Left colon (tissue), 2 donors: ENCODE measurements at regions not wholly inside any gene's neighbourhood (a gene's known extent, or its start where the extent isn't known, plus 50 kb on each side); places are given as distances from the start of the nearest gene placed in this dataset.
"Not testable (repeated sequence)": the region's sequence is repeated elsewhere in the genome, so short reads cannot be mapped to it uniquely, and the experiment has no call there.

Source experiments
- ATAC-seq: fragments of 200-7000 bp; cut with Tn5 transposase; one replicate; pipeline ENCODE4 v1.9.1; 2020; ENCODE audit warnings: mild to moderate bottlenecking, moderate library complexity
- DNase-seq, 2 donors: peaks; one replicate each; pipeline ENCODE4 v3.0.0-alpha.2; 2020
- intact Hi-C, 2 donors: fragments of 100-400 bp; cut with DNase I in 1 of 2; cut with micrococcal nuclease in 1 of 2; formaldehyde crosslinking; loops; one replicate each; pipeline versions ENCODE4 v1.11.2 to v1.14.0; 2022; cut with DNase I, micrococcal nuclease
- donor health status: DM: no; HTN: no; CAD: no.
- donor health status: DM: yes; HTN: yes; CAD: no.

GRCh38 chr12:131357185-131357747 is 353.6 kb upstream of the SFSWAP start:
- intact Hi-C loops: no loop called here
- ATAC-seq (no peak), DNase-seq (no peak)

DNA sequence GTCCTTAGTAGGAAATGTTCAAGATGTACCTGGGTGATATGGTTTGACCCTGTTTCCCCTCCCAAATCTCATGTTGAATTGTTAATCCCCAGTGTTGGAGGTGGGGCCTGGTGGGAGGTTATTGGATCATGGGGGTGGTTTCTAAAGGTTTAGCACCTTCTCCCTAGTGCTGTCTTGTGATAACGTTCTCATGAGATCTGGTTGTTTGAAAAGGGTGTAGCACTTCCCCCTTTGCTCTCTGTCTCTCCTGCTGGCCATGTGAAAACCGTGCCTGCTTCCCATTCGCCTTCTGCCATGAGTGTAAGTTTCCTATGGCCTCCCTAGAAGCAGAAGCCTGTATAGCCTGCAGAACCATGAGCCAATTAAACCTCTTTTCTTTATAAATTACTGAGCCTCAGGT is 353.0 kb upstream of the SFSWAP start:
- DNase-seq (no peak), ATAC-seq (no peak)
- intact Hi-C loops: no loop called here

- DNase-seq: no peak
- intact Hi-C loops: no loop called here
- ATAC-seq: no peak
Observed at GRCh38 chr12:131362291-131363211, 348.3 kb upstream of the SFSWAP start.

DNA sequence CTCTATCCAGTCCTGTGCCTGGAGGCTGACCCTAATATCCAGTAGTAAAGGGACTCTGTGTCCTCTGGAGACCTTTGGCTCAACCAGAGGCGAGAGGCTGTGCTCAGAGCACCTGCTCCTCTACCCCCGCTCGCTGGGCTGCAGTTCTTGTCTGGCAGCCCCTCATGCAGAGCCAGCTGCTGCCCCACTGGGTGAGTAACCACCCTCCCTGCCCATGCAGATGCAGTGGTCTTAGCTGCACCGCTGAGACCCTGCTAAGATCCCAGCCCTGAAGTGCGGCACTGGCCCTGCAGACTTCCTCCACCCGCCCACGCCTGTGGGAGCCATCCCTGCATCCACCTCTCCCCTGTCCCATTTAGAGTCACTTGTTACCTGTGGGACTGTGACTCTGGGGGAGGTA is 347.5 kb upstream of the SFSWAP start:
- intact Hi-C loops: no loop called here
- ATAC-seq: no peak
- no peak for DNase-seq

DNA sequence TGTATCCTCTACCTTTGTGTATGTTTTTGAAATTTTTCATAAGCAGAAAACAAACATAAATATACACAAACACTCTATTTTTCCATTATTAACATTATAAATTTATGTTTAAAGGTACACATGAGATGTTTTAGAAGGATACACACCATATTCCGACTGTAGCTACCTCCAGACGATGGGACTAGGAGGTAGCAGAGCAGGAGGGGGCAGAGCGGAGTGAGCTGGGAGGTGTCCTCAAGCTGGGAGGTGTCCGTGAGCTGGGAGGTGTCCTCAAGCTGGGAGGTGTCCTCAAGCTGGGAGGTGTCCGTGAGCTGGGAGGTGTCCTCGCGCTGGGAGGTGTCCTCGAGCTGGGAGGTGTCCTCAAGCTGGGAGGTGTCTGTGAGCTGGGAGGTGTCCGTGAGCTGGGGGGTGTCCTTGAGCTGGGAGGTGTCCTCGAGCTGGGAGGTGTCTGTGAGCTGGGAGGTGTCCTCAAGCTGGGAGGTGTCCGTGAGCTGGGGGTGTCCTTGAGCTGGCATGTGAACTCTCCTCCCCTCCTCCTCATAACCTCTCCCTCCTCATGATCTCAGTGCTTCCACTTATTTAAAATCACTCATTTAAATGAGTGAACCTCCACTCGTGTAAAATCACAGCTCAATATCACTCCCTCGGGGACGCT is 346.9 kb upstream of the SFSWAP start:
- no peak for DNase-seq
- intact Hi-C loops: no loop called here
- no peak for ATAC-seq

- ATAC-seq (no peak), DNase-seq (no peak)
- intact Hi-C loops: no loop called here
Observed at GRCh38 chr12:131364903-131365820, 345.7 kb upstream of the SFSWAP start.

DNA sequence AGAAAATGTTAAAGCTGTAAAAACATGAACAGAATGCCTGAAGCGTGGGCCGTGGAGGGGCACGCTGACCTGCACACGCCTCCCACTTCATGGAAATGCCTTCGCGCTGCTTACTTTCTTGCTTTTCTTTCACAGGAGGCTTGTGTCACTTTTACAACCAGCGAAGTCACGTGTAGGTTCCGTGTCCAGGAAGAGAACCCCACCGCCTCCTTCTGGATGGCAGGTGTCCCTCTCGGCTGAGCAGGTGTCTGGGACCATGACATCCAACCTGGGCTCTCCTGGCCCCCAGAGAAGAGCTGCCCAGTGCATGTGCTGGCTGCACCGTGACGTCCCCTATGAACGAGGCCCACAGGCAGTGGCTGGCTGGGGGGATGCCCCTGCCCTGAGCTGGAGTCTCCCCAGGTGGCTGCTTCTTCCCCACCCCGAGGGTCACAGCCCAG is 345.0 kb upstream of the SFSWAP start:
- DNase-seq: no peak
- intact Hi-C loops: no loop called here
- ATAC-seq: no peak

GRCh38 chr12:131366261-131366871 is 344.5 kb upstream of the SFSWAP start:
- no peak for DNase-seq
- ATAC-seq: no peak
- intact Hi-C loops: no loop called here

- DNase-seq, intact Hi-C loops, ATAC-seq: not testable (repeated sequence)
Observed at GRCh38 chr12:131367067-131367982, 343.6 kb upstream of the SFSWAP start.

DNA sequence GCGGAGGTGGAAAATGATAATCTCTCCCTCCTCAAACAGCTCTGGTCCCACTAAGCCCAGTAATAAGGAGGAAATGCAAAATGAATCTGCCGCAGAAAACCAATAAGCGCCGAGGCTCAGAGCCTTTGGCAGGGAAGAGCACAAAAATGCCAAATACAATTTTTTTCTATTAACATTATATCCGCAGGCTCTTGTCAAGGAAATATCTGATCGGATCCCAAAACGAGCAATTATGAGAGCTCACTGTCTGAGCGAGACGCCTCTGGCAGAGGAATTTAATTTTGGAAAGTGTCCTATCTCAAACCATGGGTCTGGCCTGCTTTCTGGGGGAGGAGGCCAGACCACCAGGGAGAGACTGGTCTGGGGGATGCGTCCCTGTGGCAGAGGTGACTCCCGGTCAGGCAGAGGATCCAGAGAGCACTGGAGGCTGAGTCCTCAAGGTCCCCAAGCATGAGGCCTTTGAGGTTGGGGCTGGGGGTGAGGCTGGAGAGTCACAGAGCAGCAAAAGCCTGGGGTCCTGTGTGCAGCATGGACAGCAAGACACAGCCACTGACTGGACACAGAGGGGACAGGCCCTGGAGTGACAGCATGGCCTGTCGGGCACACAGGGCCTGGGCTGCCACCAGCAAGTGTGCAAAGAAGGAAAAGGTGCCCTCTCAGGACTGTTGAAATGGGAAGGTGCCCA is 342.8 kb upstream of the SFSWAP start:
- DNase-seq: no peak
- intact Hi-C loops: no loop called here
- ATAC-seq: no peak

GRCh38 chr12:131368668-131369071 is 342.2 kb upstream of the SFSWAP start:
- ATAC-seq (no peak), DNase-seq (no peak)
- intact Hi-C loops: no loop called here

DNA sequence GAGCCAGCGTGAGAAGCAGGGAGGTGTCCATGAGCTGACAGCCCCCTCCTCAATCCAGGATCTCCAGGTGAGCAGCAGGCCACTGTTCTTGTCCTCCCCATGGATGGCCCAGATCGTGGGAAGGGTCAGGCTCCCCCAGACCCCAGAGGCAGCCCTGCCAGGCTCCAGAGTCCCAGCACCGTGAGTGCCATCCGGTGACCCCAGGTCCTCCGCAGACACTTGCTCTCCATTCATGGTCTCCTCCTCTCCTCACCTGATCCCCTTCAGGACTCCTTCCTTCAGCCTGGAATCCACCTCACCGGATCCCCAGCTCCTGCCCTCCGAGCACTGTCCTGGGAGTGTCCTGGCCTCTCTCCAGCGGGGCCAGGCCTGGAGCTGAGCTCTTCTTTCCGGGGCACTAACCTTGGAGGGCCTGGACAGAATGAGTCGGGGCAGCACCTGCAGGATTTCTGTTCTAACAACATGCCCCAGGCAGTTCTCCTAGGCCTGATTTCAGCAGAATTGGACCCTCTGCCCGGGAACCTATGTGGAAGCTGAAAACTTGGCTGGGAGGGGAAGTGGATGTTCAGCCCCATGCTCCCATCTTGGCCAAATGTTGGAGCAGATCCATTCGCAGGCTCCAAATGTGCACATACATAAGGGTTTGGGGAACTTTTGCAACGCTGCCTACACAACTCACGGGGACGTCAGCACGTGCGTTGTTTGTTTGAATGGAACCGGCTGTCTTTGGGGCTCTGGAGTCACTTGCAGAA is 341.6 kb upstream of the SFSWAP start:
- ATAC-seq: no peak
- DNase-seq: no peak
- intact Hi-C loops: no loop called here

DNA sequence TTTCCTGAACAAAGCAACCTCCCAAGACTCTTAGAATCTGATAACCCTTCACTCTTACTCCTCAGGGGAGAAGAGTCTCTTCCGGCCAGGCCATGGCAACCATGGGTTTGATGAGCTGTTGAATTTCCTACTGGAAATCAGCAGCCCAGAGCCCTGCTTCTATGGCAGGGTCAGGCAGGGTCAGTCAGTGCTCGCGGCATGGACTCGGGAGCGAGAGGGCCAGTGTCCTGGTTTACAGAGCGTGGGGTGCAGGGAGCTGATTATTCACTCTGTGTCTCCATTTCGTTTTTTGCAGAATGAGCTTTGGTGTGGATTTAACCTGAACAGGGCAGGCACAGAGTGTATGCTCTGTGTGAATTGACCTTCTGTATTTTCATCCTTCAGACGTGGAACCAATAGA is 340.6 kb upstream of the SFSWAP start:
- no peak for ATAC-seq
- intact Hi-C loops: no loop called here

DNA sequence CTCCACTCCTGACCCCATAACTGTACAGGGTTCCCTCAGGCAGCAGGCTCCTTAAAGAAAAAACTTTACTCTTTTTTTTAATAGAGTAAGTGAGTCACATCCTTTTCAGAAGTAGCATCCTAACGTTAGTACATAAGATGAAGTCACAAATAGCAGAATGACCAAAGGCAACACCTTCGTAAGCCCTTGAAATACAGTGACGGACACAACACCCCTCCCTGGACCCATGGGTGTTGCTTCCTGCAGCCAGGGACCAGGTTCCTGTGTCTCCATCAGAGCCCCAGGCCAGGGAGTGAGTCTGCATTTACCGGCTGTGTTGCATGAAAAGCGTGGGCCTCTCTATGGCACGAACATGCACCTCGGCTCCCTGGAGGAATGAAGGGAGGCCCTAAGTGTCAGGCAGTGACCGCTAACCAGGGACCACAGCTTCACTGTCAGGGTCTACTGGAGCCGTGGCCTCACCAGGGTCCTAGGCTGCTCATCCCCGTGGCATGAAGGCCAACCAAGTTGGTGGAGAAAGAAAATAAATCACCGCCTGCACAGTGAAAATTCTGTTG is 340.0 kb upstream of the SFSWAP start:
- ATAC-seq (no peak), DNase-seq (no peak)
- intact Hi-C loops: no loop called here

More for the DNA sequence above, 340.6 kb upstream of the SFSWAP start:
- DNase-seq: no peak

GRCh38 chr12:131371401-131372170 is 339.3 kb upstream of the SFSWAP start:
- DNase-seq (no peak), ATAC-seq (no peak)
- intact Hi-C loops: no loop called here

DNA sequence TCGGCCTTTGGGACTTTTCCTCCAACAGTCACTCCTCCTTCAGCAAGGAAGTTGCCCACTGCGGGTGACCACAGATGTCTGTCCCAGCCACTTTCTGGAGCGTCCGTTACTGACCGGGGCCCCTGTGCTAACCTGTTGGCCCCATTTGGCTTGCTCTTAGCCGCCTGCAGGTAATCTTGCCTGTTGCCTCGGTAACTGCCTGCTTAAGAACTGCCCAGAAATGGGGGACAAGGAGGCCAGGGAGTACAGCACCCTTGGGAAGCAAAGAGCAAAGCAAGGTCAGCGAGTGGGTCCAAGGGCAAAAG is 338.8 kb upstream of the SFSWAP start:
- ATAC-seq: no peak
- DNase-seq: no peak
- intact Hi-C loops: no loop called here
